Activated CD4-positive, alpha-beta T cell treated with anti-CD3 and anti-CD28 coated beads for 48 hours (primary cell): ENCODE measurements at regions not wholly inside any gene's neighbourhood (a gene's known extent, or its start where the extent isn't known, plus 50 kb on each side); places are given as distances from the start of the nearest gene placed in this dataset.

Source experiments
- DNase-seq: peaks from one replicate; pipeline ENCODE4 v3.0.0-alpha.2; 2020

DNA sequence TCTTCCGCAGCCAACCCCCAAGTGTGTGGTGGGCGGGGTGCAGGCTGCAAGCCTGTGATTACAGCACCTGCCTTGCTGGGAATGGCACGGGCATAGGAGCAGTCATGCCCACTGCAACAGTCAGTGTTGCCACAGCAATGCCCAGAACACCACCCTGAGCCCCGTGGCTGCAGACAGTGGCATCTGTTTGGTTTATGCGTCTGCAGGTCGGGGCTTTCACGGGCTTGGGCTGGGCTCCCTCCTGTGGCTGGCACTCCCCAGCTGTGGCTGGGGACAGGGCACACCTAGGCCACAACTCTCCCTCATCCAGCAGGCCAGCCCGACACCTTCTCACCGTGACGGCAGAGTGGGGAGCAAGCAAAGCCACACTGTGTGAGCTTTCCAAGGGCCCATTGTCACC is 115.3 kb upstream of the C1QTNF9B start:
- DNase-seq: no peak

DNA sequence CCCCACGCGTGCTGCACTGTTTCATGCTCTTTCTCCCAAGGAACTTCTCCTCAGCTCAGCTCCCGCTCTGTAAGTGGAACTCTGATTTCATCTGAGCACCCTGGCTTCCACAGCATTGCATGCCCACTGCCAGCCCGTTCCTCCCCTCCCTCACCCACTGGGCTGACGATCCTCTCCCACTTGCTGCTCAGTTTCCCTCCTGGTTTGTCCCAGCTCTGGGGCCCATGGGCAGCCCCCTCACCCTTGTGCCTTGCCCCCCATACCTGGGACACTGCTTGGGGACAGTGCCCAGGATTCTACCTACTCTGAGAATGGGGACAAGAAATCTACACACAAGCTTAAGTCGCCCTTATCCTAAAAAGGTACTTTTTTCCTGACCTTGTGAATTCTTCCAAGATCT is 115.9 kb upstream of the C1QTNF9B start:
- DNase-seq: no peak

GRCh38 chr13:24016046-24016445 is 118.7 kb upstream of the C1QTNF9B start:
- no peak for DNase-seq

DNA sequence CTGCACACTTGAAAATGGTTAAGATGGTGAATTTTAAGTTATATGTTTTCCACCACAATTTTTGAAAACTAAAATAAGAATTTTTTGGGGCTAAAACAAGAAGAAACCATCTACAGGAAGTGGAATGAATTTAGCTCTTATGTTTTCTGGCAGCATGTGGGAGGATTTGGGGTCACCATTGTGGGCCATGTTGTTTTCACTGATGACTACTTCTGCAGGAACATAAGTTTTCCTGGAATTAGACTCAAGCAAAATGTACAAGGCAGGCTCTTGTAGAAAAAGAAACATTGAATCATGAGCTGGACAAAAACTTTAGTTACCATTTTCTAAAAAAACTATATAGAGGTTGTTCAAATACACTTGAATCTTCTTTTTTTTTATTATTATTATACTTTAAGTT is 125.3 kb upstream of the C1QTNF9B start:
- no peak for DNase-seq

DNA sequence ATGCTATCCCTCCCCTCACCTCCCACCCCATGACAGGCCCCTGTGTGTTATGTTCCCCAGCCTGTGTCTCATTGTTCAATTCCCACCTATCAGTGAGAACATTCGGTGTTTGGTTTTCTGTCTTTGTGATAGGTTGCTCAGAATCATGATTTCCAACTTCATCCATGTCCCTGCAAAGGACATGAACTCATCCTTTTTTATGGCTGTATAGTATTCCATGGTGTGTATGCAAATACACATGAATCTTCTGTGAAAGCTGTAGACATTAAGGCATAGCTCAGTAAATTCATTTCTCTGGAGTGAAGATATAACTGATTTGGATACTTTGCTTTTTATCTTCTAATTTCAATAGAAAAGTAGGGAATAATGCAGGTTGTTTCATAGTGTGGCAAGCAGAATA is 125.8 kb upstream of the C1QTNF9B start:
- no peak for DNase-seq

GRCh38 chr13:24027494-24027893 is 130.2 kb upstream of the C1QTNF9B start:
- DNase-seq: no peak

GRCh38 chr13:24032252-24032651 is 128.3 kb upstream of the SPATA13 start:
- no peak for DNase-seq

- no peak for DNase-seq
These were observed 127.8 kb upstream of the SPATA13 start for GRCh38 chr13:24032674-24033073.

- DNase-seq: no peak
These were observed 126.8 kb upstream of the SPATA13 start for GRCh38 chr13:24033527-24034302.

- DNase-seq: no peak
These were observed 125.1 kb upstream of the SPATA13 start for GRCh38 chr13:24035411-24035810.

DNA sequence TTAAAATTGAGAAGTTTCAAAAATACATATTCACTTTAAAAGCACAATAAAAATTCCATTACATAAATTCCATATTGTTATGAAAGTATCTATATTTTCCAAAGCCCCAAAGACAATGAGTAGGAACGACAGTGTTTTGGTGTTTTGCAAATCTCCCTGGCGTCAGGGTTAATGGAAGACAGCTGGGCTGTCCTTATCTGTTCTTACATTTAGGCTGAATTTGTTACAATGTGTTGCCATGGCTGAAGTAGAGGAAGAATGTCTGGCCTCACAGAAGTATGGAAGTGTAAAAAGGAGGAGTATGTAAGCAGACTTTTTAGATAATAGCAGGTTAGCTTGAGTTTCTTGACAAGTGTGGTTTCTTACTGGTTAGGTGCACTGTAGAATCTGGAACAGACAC is 124.4 kb upstream of the SPATA13 start:
- no peak for DNase-seq

DNA sequence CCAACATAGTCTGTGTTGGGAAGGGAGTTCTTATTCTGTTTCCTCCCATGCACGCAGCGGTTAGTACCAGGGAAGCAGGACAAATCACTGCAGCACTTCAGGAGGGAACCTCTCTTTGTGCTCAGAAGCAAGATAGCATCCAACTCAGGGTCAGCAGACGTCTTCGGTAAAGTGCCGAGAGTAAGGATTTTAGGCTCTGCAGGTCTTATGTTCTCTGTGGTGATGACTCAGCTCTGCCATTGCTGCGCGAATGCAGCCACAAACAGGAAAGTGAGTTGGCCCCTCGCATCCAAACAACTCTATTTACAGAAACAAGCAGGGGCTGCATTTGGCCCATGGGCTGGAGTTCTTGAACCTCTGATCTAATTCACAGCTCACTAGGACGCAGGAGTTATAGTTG is 122.1 kb upstream of the SPATA13 start:
- no peak for DNase-seq

- no peak for DNase-seq
These were observed 121.6 kb upstream of the SPATA13 start for GRCh38 chr13:24038841-24039330.

GRCh38 chr13:24039621-24040475 is 120.7 kb upstream of the SPATA13 start:
- DNase-seq: no peak

- no peak for DNase-seq
These were observed 119.7 kb upstream of the SPATA13 start for GRCh38 chr13:24040835-24041234.

GRCh38 chr13:24041651-24042225 is 118.8 kb upstream of the SPATA13 start:
- DNase-seq: no peak

- no peak for DNase-seq
These were observed 117.6 kb upstream of the SPATA13 start for GRCh38 chr13:24042710-24043440.

GRCh38 chr13:24043590-24044350 is 116.8 kb upstream of the SPATA13 start:
- no peak for DNase-seq

DNA sequence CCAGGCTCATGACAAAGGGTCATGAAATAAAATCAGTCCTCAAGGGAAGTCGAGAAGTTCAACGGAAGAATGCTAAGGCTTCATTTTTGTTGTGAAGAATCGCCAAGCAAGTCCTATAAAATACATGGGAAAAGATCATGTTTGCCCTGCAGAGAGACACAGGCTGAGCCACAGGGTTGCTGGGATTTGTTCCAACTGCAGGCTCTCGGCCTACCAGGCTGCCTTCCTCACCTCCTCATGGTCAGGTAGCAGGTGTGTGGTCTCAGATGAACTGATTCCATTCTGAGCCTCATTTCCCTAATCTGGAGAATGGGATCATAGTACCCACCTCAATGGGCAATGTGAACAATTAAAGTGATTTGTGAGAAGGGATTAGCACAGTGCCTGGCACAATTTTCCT is 114.9 kb upstream of the SPATA13 start:
- no peak for DNase-seq

- no peak for DNase-seq
These were observed 110.2 kb upstream of the SPATA13 start for GRCh38 chr13:24050292-24050711.

DNA sequence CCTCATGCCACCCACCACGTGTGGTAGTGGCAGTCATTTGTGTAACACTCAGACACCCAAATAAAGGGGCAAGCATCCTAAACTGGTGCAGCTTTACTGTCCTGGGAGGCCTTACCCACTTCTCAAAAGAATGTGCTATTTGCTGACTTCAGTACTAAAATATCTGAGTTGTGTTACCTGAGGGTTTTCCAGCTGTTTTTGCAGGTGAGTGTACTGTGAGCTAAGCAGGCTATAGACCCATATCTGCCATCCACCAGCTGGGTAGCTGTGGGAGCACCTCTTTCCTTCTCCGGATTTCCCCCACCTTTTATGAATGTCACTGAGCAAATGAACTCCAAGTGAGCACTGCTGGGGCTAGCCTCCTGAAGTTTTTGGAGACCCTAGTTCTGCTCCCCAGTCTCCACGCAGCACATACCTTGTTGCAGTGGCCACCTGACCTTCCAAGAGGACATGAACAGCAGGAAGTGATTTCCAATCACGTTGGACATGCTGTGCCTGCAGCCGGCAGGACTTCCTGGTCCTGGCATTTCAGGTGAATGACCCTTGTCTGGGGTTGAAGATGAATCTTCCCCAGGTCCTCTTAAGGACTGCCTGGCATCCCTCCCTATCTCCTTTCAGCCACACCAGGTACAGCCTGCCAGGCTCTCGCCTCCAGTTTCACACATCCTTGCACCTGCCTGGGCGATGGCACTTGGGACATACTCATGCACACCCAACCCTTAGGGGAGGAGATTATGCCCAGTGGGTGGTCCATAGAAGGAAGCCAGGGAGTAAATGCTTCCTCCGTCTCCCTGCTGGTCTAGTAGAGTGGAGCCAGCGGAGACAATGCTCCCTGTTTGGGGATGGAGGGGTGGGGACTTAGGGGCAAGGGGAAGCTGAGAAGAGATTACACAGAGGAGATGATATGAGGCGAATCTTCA is 109.5 kb upstream of the SPATA13 start:
- no peak for DNase-seq
